ENCODE measurements at regions not wholly inside any gene's neighbourhood (a gene's known extent, or its start where the extent isn't known, plus 50 kb on each side); places are given as distances from the start of the nearest gene placed in this dataset.

- 78% methylated on average over 3 of the region's 3 CpGs for WGBS
- ATAC-seq, result no peak
- Histone ChIP-seq H3K27ac (ENCODE audit: low read length) (no peak overlapping the region), H3K9me3 (ENCODE audit: control insufficient read depth, low read length) (no peaks in the 10 kb centered on the region), H3K4me1 (ENCODE audit: control insufficient read depth, insufficient read depth, low read length) (no peaks in the 10 kb centered on the region), H3K27me3 (ENCODE audit: control insufficient read depth, insufficient read depth) (no peaks in the 10 kb centered on the region), H3K4me3 (ENCODE audit: low read length) (no peak overlapping the region)
- intact Hi-C loops (cut with DNase I), result no loop called here
- DNase-seq, result no peak
Measured at GRCh38 chr7:41255113-41255512, 447.8 kb downstream of the INHBA start.

- Histone ChIP-seq H3K27me3 (ENCODE audit: control insufficient read depth, insufficient read depth) (no peaks in the 10 kb centered on the region), H3K4me1 (ENCODE audit: control insufficient read depth, insufficient read depth, low read length) (no peaks in the 10 kb centered on the region), H3K27ac (ENCODE audit: low read length) (no peak overlapping the region), H3K9me3 (ENCODE audit: control insufficient read depth, low read length) (no peaks in the 10 kb centered on the region), H3K4me3 (ENCODE audit: low read length) (no peak overlapping the region)
- intact Hi-C loops (cut with DNase I), result no loop called here
- ATAC-seq, result no peak
- no peak for DNase-seq
- 72% methylated on average over 6 of the region's 6 CpGs for WGBS
Measured at GRCh38 chr7:41252957-41253356, 449.9 kb downstream of the INHBA start.

- 50% methylated on average over 1 of the region's 1 CpG for WGBS
- Histone ChIP-seq H3K4me3 (ENCODE audit: low read length) (no peak overlapping the region), H3K9me3 (ENCODE audit: control insufficient read depth, low read length) (no peaks in the 10 kb centered on the region), H3K4me1 (ENCODE audit: control insufficient read depth, insufficient read depth, low read length) (no peaks in the 10 kb centered on the region), H3K27ac (ENCODE audit: low read length) (no peak overlapping the region), H3K27me3 (ENCODE audit: control insufficient read depth, insufficient read depth) (no peaks in the 10 kb centered on the region)
- ATAC-seq, result no peak
- intact Hi-C loops (cut with DNase I), result no loop called here
- no peak for DNase-seq
Measured at GRCh38 chr7:41252551-41252950, 450.3 kb downstream of the INHBA start.

- DNase-seq, result no peak
- Histone ChIP-seq H3K27ac (ENCODE audit: low read length) (no peak overlapping the region), H3K27me3 (ENCODE audit: control insufficient read depth, insufficient read depth) (no peaks in the 10 kb centered on the region), H3K4me1 (ENCODE audit: control insufficient read depth, insufficient read depth, low read length) (no peaks in the 10 kb centered on the region), H3K9me3 (ENCODE audit: control insufficient read depth, low read length) (no peaks in the 10 kb centered on the region), H3K4me3 (ENCODE audit: low read length) (no peak overlapping the region)
- intact Hi-C loops (cut with DNase I), result no loop called here
- no peak for ATAC-seq
- WGBS, result 91% methylated on average over 5 of the region's 5 CpGs
Measured at GRCh38 chr7:41247143-41247865, 455.6 kb downstream of the INHBA start.

- ATAC-seq, result no peak
- no peaks in the 10 kb centered on the region for H3K9me3 ChIP-seq (ENCODE audit: control insufficient read depth, low read length)
- no peaks in the 10 kb centered on the region for H3K27me3 ChIP-seq (ENCODE audit: control insufficient read depth, insufficient read depth)
- H3K4me1 ChIP-seq (ENCODE audit: control insufficient read depth, insufficient read depth, low read length), result no peaks in the 10 kb centered on the region
- H3K27ac ChIP-seq (ENCODE audit: low read length), result no peak overlapping the region
- intact Hi-C loops (cut with DNase I), result no loop called here
- DNase-seq, result no peak
- 90% methylated on average over 1 of the region's 1 CpG for WGBS
- no peak overlapping the region for H3K4me3 ChIP-seq (ENCODE audit: low read length)
Measured at GRCh38 chr7:41245916-41246315, 457.0 kb downstream of the INHBA start.

- H3K9me3 ChIP-seq (ENCODE audit: control insufficient read depth, low read length), result no peaks in the 10 kb centered on the region
- DNase-seq, result no peak
- no peak overlapping the region for H3K27ac ChIP-seq (ENCODE audit: low read length)
- no peak overlapping the region for H3K4me3 ChIP-seq (ENCODE audit: low read length)
- ATAC-seq, result no peak
- intact Hi-C loops (cut with DNase I), result no loop called here
- no peaks in the 10 kb centered on the region for H3K27me3 ChIP-seq (ENCODE audit: control insufficient read depth, insufficient read depth)
- no peaks in the 10 kb centered on the region for H3K4me1 ChIP-seq (ENCODE audit: control insufficient read depth, insufficient read depth, low read length)
- 75% methylated on average over 4 of the region's 4 CpGs for WGBS
Measured at GRCh38 chr7:41244246-41244645, 458.6 kb downstream of the INHBA start.

- no peak for DNase-seq
- H3K27ac ChIP-seq (ENCODE audit: low read length), result no peak overlapping the region
- ATAC-seq, result no peak
- 88% methylated on average over 6 of the region's 6 CpGs for WGBS
- H3K4me3 ChIP-seq (ENCODE audit: low read length), result no peak overlapping the region
- H3K4me1 ChIP-seq (ENCODE audit: control insufficient read depth, insufficient read depth, low read length), result no peaks in the 10 kb centered on the region
- no peaks in the 10 kb centered on the region for H3K9me3 ChIP-seq (ENCODE audit: control insufficient read depth, low read length)
- H3K27me3 ChIP-seq (ENCODE audit: control insufficient read depth, insufficient read depth), result no peaks in the 10 kb centered on the region
- intact Hi-C loops (cut with DNase I), result no loop called here
Measured at GRCh38 chr7:41241641-41242040, 461.2 kb downstream of the INHBA start.

- H3K27ac ChIP-seq (ENCODE audit: low read length), result no peak overlapping the region
- H3K4me3 ChIP-seq (ENCODE audit: low read length), result no peak overlapping the region
- H3K27me3 ChIP-seq (ENCODE audit: control insufficient read depth, insufficient read depth), result no peaks in the 10 kb centered on the region
- DNase-seq (no peak), ATAC-seq (no peak)
- H3K9me3 ChIP-seq (ENCODE audit: control insufficient read depth, low read length), result no peaks in the 10 kb centered on the region
- intact Hi-C loops (cut with DNase I), result no loop called here
- H3K4me1 ChIP-seq (ENCODE audit: control insufficient read depth, insufficient read depth, low read length), result no peaks in the 10 kb centered on the region
- 38% methylated on average over 1 of the region's 1 CpG for WGBS
Measured at GRCh38 chr7:41239596-41239995, 463.3 kb downstream of the INHBA start.

GRCh38 chr7:41238851-41239331 is 464.0 kb downstream of the INHBA start:
- no peaks in the 10 kb centered on the region for H3K4me1 ChIP-seq (ENCODE audit: control insufficient read depth, insufficient read depth, low read length)
- intact Hi-C loops (cut with DNase I), result no loop called here

GRCh38 chr7:41237956-41238355 is 464.9 kb downstream of the INHBA start:
- WGBS, result 94% methylated on average over 4 of the region's 4 CpGs
- H3K4me3 ChIP-seq (ENCODE audit: low read length), result no peak overlapping the region

More at GRCh38 chr7:41238851-41239331, 464.0 kb downstream of the INHBA start:
- no peaks in the 10 kb centered on the region for H3K9me3 ChIP-seq (ENCODE audit: control insufficient read depth, low read length)
- ATAC-seq (no peak), DNase-seq (no peak)
- 50% methylated on average over 1 of the region's 1 CpG for WGBS
- no peak overlapping the region for H3K4me3 ChIP-seq (ENCODE audit: low read length)
- H3K27me3 ChIP-seq (ENCODE audit: control insufficient read depth, insufficient read depth), result no peaks in the 10 kb centered on the region
- no peak overlapping the region for H3K27ac ChIP-seq (ENCODE audit: low read length)

GRCh38 chr7:41232086-41232485 is 470.8 kb downstream of the INHBA start:
- no peaks in the 10 kb centered on the region for H3K9me3 ChIP-seq (ENCODE audit: control insufficient read depth, low read length)
- no peak overlapping the region for H3K4me3 ChIP-seq (ENCODE audit: low read length)
- intact Hi-C loops (cut with DNase I), result no loop called here
- 94% methylated on average over 2 of the region's 2 CpGs for WGBS
- no peaks in the 10 kb centered on the region for H3K27me3 ChIP-seq (ENCODE audit: control insufficient read depth, insufficient read depth)
- no peak for ATAC-seq
- no peak overlapping the region for H3K27ac ChIP-seq (ENCODE audit: low read length)
- no peaks in the 10 kb centered on the region for H3K4me1 ChIP-seq (ENCODE audit: control insufficient read depth, insufficient read depth, low read length)
- no peak for DNase-seq

More at GRCh38 chr7:41237956-41238355, 464.9 kb downstream of the INHBA start:
- DNase-seq, result no peak
- Histone ChIP-seq H3K27ac (ENCODE audit: low read length) (no peak overlapping the region), H3K9me3 (ENCODE audit: control insufficient read depth, low read length) (no peaks in the 10 kb centered on the region), H3K27me3 (ENCODE audit: control insufficient read depth, insufficient read depth) (no peaks in the 10 kb centered on the region), H3K4me1 (ENCODE audit: control insufficient read depth, insufficient read depth, low read length) (no peaks in the 10 kb centered on the region)
- no peak for ATAC-seq
- intact Hi-C loops (cut with DNase I), result no loop called here

All from right cardiac atrium (tissue), 5 donors.